Lower leg skin (tissue), 3 donors: ENCODE measurements at regions not wholly inside any gene's neighbourhood (a gene's known extent, or its start where the extent isn't known, plus 50 kb on each side); places are given as distances from the start of the nearest gene placed in this dataset.

Source experiments
- POLR2A ChIP-seq, 2 donors: fragments of 450-650 bp; IDR thresholded peaks; one replicate each; pipeline ENCODE4 v1.6.1; 2016 to 2017; ENCODE audit warnings: antibody characterized with exemption in 2 of 2, mild to moderate bottlenecking in 1 of 2, moderate library complexity in 1 of 2
- TF ChIP-seq, protein P1 (sequence below), 3 donors: fragments of 450-650 bp; IDR thresholded peaks; one replicate each; pipeline ENCODE4 v1.5.1; 2016; ENCODE audit warnings: antibody characterized with exemption in 3 of 3, mild to moderate bottlenecking in 3 of 3, moderate library complexity in 2 of 3

DNA sequence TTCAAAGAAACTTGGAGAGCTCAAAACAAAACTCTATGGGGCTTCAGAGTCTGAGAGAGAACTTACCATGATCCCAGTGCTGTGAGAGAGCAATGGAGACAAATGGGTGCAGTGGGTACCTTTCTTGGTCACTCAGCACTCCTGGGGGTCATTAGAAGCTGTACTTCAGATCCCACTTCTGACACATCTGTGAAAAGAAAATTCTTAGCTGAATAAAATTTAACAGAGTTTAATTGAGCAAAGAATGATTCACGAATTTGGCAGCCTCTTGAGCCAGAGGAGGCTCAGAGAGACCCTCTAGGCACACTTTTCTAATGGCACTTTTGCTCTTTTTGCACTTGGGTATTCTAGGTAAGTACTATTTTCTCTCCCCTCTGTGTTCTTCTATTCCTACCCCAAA, 96.8 kb upstream of the SYT10 start:
- TF ChIP-seq, protein P1, sequence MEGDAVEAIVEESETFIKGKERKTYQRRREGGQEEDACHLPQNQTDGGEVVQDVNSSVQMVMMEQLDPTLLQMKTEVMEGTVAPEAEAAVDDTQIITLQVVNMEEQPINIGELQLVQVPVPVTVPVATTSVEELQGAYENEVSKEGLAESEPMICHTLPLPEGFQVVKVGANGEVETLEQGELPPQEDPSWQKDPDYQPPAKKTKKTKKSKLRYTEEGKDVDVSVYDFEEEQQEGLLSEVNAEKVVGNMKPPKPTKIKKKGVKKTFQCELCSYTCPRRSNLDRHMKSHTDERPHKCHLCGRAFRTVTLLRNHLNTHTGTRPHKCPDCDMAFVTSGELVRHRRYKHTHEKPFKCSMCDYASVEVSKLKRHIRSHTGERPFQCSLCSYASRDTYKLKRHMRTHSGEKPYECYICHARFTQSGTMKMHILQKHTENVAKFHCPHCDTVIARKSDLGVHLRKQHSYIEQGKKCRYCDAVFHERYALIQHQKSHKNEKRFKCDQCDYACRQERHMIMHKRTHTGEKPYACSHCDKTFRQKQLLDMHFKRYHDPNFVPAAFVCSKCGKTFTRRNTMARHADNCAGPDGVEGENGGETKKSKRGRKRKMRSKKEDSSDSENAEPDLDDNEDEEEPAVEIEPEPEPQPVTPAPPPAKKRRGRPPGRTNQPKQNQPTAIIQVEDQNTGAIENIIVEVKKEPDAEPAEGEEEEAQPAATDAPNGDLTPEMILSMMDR (IDR thresholded peaks at IDR 0.05) = no peak
- TF ChIP-seq POLR2A (IDR thresholded peaks at IDR 0.05) = no peak
